ENCODE measurements at regions not wholly inside any gene's neighbourhood (a gene's known extent, or its start where the extent isn't known, plus 50 kb on each side); places are given as distances from the start of the nearest gene placed in this dataset.

- DNase-seq = no peak
- Histone ChIP-seq H3K27me3 (no peaks in the 10 kb centered on the region), H3K36me3 (no peaks in the 10 kb centered on the region), H3K27ac (no peak overlapping the region), H3K9me3 (replicated peaks) (no peaks in the 10 kb centered on the region), H3K4me1 (peaks cover 10% of the 10 kb centered on the region), H3K4me3 (no peak overlapping the region)
These were observed 78.8 kb upstream of the WDR26 start for GRCh38 chr1:224513383-224513782.

GRCh38 chr1:224513787-224514209, 79.2 kb upstream of the WDR26 start:
- H3K4me1 ChIP-seq = peaks cover 10% of the 10 kb centered on the region

GRCh38 chr1:224517171-224517570, 82.6 kb upstream of the WDR26 start:
- Histone ChIP-seq H3K4me1 (0 out of 2 replicates have a peak, but pooled peaks cover 3% of the 10 kb centered on the region), H3K27me3 (no peaks in the 10 kb centered on the region), H3K27ac (no peak overlapping the region), H3K4me3 (no peak overlapping the region), H3K36me3 (no peaks in the 10 kb centered on the region), H3K9me3 (replicated peaks) (no peaks in the 10 kb centered on the region)
- no peak for DNase-seq

More at GRCh38 chr1:224513787-224514209, 79.2 kb upstream of the WDR26 start:
- no peaks in the 10 kb centered on the region for H3K36me3 ChIP-seq
- no peak overlapping the region for H3K27ac ChIP-seq
- no peaks in the 10 kb centered on the region for H3K9me3 ChIP-seq (replicated peaks)
- DNase-seq = peak; percentile 77 to 92
- H3K4me3 ChIP-seq = no peak overlapping the region
- H3K27me3 ChIP-seq = no peaks in the 10 kb centered on the region

GRCh38 chr1:224518528-224518927, 83.9 kb upstream of the WDR26 start:
- Histone ChIP-seq H3K36me3 (no peaks in the 10 kb centered on the region), H3K9me3 (replicated peaks) (no peaks in the 10 kb centered on the region), H3K27me3 (no peaks in the 10 kb centered on the region), H3K4me3 (no peak overlapping the region), H3K4me1 (0 out of 2 replicates have a peak, but pooled peaks cover 3% of the 10 kb centered on the region), H3K27ac (no peak overlapping the region)
- no peak for DNase-seq

- Histone ChIP-seq H3K4me1 (0 out of 2 replicates have a peak, but pooled peaks cover 3% of the 10 kb centered on the region), H3K27ac (no peak overlapping the region), H3K9me3 (replicated peaks) (no peaks in the 10 kb centered on the region), H3K36me3 (no peaks in the 10 kb centered on the region), H3K27me3 (no peaks in the 10 kb centered on the region), H3K4me3 (no peak overlapping the region)
- DNase-seq = no peak
These were observed 85.3 kb upstream of the WDR26 start for GRCh38 chr1:224519874-224520273.

GRCh38 chr1:224520808-224521207, 86.2 kb upstream of the WDR26 start:
- H3K4me3 ChIP-seq = no peak overlapping the region
- H3K27ac ChIP-seq = no peak overlapping the region

GRCh38 chr1:224521904-224522734, 87.5 kb upstream of the WDR26 start:
- Histone ChIP-seq H3K36me3 (no peaks in the 10 kb centered on the region), H3K4me3 (no peak overlapping the region), H3K9me3 (replicated peaks) (no peaks in the 10 kb centered on the region), H3K27me3 (no peaks in the 10 kb centered on the region), H3K4me1 (peaks cover 3% of the 10 kb centered on the region; the same call in 1 of the 2 replicates), H3K27ac (no peak overlapping the region)
- DNase-seq = no peak

More at GRCh38 chr1:224520808-224521207, 86.2 kb upstream of the WDR26 start:
- no peak for DNase-seq
- H3K27me3 ChIP-seq = no peaks in the 10 kb centered on the region
- 0 out of 2 replicates have a peak, but pooled peaks cover 3% of the 10 kb centered on the region for H3K4me1 ChIP-seq
- H3K9me3 ChIP-seq (replicated peaks) = no peaks in the 10 kb centered on the region
- no peaks in the 10 kb centered on the region for H3K36me3 ChIP-seq

GRCh38 chr1:224523676-224524075, 89.1 kb upstream of the WDR26 start:
- Histone ChIP-seq H3K9me3 (replicated peaks) (no peaks in the 10 kb centered on the region), H3K4me1 (peaks cover 6% of the 10 kb centered on the region), H3K4me3 (no peak overlapping the region), H3K27me3 (no peaks in the 10 kb centered on the region), H3K36me3 (no peaks in the 10 kb centered on the region), H3K27ac (no peak overlapping the region)
- DNase-seq = no peak

GRCh38 chr1:224524679-224525078, 90.1 kb upstream of the WDR26 start:
- no peaks in the 10 kb centered on the region for H3K36me3 ChIP-seq
- H3K4me1 ChIP-seq = peaks cover 15% of the 10 kb centered on the region
- H3K27me3 ChIP-seq = no peaks in the 10 kb centered on the region
- no peak overlapping the region for H3K27ac ChIP-seq
- peak in 1 of 2 experiments; percentile 23 for DNase-seq
- no peak overlapping the region for H3K4me3 ChIP-seq
- no peaks in the 10 kb centered on the region for H3K9me3 ChIP-seq (replicated peaks)

- DNase-seq = no peak
- Histone ChIP-seq H3K9me3 (replicated peaks) (no peaks in the 10 kb centered on the region), H3K27ac (no peak overlapping the region), H3K27me3 (no peaks in the 10 kb centered on the region), H3K4me3 (no peak overlapping the region), H3K36me3 (no peaks in the 10 kb centered on the region), H3K4me1 (peaks cover 12% of the 10 kb centered on the region)
These were observed 90.6 kb upstream of the CNIH3 start for GRCh38 chr1:224525411-224526040.

- H3K36me3 ChIP-seq = no peaks in the 10 kb centered on the region
- peaks cover 12% of the 10 kb centered on the region for H3K4me1 ChIP-seq
- H3K27ac ChIP-seq = no peak overlapping the region
- no peak for DNase-seq
- H3K27me3 ChIP-seq = no peaks in the 10 kb centered on the region
- H3K9me3 ChIP-seq (replicated peaks) = no peaks in the 10 kb centered on the region
- no peak overlapping the region for H3K4me3 ChIP-seq
These were observed 89.3 kb upstream of the CNIH3 start for GRCh38 chr1:224526771-224527170.

GRCh38 chr1:224528900-224529299, 87.2 kb upstream of the CNIH3 start:
- H3K9me3 ChIP-seq (replicated peaks) = no peaks in the 10 kb centered on the region
- H3K27me3 ChIP-seq = no peaks in the 10 kb centered on the region
- peak; percentile 70 to 77 for DNase-seq
- no peak overlapping the region; the same call in 1 of the 2 replicates for H3K27ac ChIP-seq
- H3K36me3 ChIP-seq = no peaks in the 10 kb centered on the region
- peaks cover 12% of the 10 kb centered on the region for H3K4me1 ChIP-seq
- no peak overlapping the region for H3K4me3 ChIP-seq

GRCh38 chr1:224529844-224530243, 86.3 kb upstream of the CNIH3 start:
- Histone ChIP-seq H3K27ac (no peak overlapping the region), H3K9me3 (replicated peaks) (no peaks in the 10 kb centered on the region), H3K27me3 (no peaks in the 10 kb centered on the region), H3K36me3 (no peaks in the 10 kb centered on the region), H3K4me3 (no peak overlapping the region), H3K4me1 (peaks cover 12% of the 10 kb centered on the region)
- no peak for DNase-seq

- Histone ChIP-seq H3K4me3 (no peak overlapping the region), H3K4me1 (peaks cover 10% of the 10 kb centered on the region), H3K27me3 (no peaks in the 10 kb centered on the region), H3K9me3 (replicated peaks) (no peaks in the 10 kb centered on the region), H3K27ac (no peak overlapping the region), H3K36me3 (no peaks in the 10 kb centered on the region)
- peak in 1 of 2 experiments; percentile 24 for DNase-seq
These were observed 82.6 kb upstream of the CNIH3 start for GRCh38 chr1:224533517-224533916.

GRCh38 chr1:224534731-224535130, 81.4 kb upstream of the CNIH3 start:
- Histone ChIP-seq H3K4me1 (no peaks in the 10 kb centered on the region), H3K9me3 (replicated peaks) (no peaks in the 10 kb centered on the region), H3K36me3 (no peaks in the 10 kb centered on the region), H3K4me3 (no peak overlapping the region), H3K27me3 (no peaks in the 10 kb centered on the region), H3K27ac (no peak overlapping the region)
- no peak for DNase-seq

All from SJCRH30 (cell line).